ENCODE measurements at regions not wholly inside any gene's neighbourhood (a gene's known extent, or its start where the extent isn't known, plus 50 kb on each side); places are given as distances from the start of the nearest gene placed in this dataset.

GRCh38 chr3:106116733-106117489, 248.1 kb upstream of the CBLB start:
- H3K36me3 ChIP-seq = no peaks in the 10 kb centered on the region
- H3K4me2 ChIP-seq = no peak overlapping the region
- Mint-ChIP-seq H3K9me3 (peaks cover 2% of the 10 kb centered on the region), H3K36me3 (no peaks in the 10 kb centered on the region), H3K27ac (no peak overlapping the region), H3K4me3 (no peak overlapping the region), H3K27me3 (ENCODE audit: insufficient read depth, low read depth) (no peaks in the 10 kb centered on the region), H3K4me1 (peaks cover 7% of the 10 kb centered on the region)
- TF ChIP-seq CTCF (IDR thresholded peaks at IDR 0.05) (no peak), EZH2 (IDR thresholded peaks at IDR 0.05) (no peak), EZH2phosphoT487 (IDR thresholded peaks at IDR 0.05) (no peak)
- no peaks in the 10 kb centered on the region for H3K9me3 ChIP-seq (ENCODE audit: low read depth)
- no peaks in the 10 kb centered on the region for H3K79me2 ChIP-seq (ENCODE audit: low read depth)
- no peaks in the 10 kb centered on the region for H3K27me3 ChIP-seq
- no peaks in the 10 kb centered on the region for H3K4me1 ChIP-seq
- H3K27ac ChIP-seq = no peak overlapping the region
- H4K20me1 ChIP-seq (ENCODE audit: low read depth) = no peaks in the 10 kb centered on the region
- no peaks in the 10 kb centered on the region for H3F3A ChIP-seq (ENCODE audit: low read depth)
- DNase-seq (ENCODE audit: low spot score) = no peak
- no peak overlapping the region for H3K4me3 ChIP-seq
- H3K9ac ChIP-seq = no peak overlapping the region
- no peak overlapping the region for H2AFZ ChIP-seq (replicated peaks)

GRCh38 chr3:106117490-106117858, 248.7 kb upstream of the CBLB start:
- H3K79me2 ChIP-seq (ENCODE audit: low read depth) = no peaks in the 10 kb centered on the region

GRCh38 chr3:106119614-106120082, 250.8 kb upstream of the CBLB start:
- Mint-ChIP-seq H3K4me3 (no peak overlapping the region), H3K27me3 (ENCODE audit: insufficient read depth, low read depth) (no peaks in the 10 kb centered on the region), H3K27ac (no peak overlapping the region), H3K4me1 (peaks cover 12% of the 10 kb centered on the region), H3K9me3 (peaks cover 2% of the 10 kb centered on the region), H3K36me3 (no peaks in the 10 kb centered on the region)
- H3K4me3 ChIP-seq = no peak overlapping the region
- H4K20me1 ChIP-seq (ENCODE audit: low read depth) = no peaks in the 10 kb centered on the region
- TF ChIP-seq EZH2phosphoT487 (IDR thresholded peaks at IDR 0.05) = no peak
- no peak for TF ChIP-seq CTCF (IDR thresholded peaks at IDR 0.05)
- TF ChIP-seq EZH2 (IDR thresholded peaks at IDR 0.05) = no peak
- no peaks in the 10 kb centered on the region for H3K27me3 ChIP-seq
- no peak overlapping the region for H3K9ac ChIP-seq
- H3K36me3 ChIP-seq = no peaks in the 10 kb centered on the region
- no peak overlapping the region for H2AFZ ChIP-seq (replicated peaks)
- H3K4me1 ChIP-seq = no peaks in the 10 kb centered on the region
- no peaks in the 10 kb centered on the region for H3F3A ChIP-seq (ENCODE audit: low read depth)
- no peak for DNase-seq (ENCODE audit: low spot score)
- no peaks in the 10 kb centered on the region for H3K79me2 ChIP-seq (ENCODE audit: low read depth)
- no peak overlapping the region for H3K4me2 ChIP-seq
- no peaks in the 10 kb centered on the region for H3K9me3 ChIP-seq (ENCODE audit: low read depth)
- H3K27ac ChIP-seq = no peak overlapping the region

More at GRCh38 chr3:106117490-106117858, 248.7 kb upstream of the CBLB start:
- peaks cover 7% of the 10 kb centered on the region for H3K4me1 Mint-ChIP-seq
- H3K27ac Mint-ChIP-seq = no peak overlapping the region
- H3F3A ChIP-seq (ENCODE audit: low read depth) = no peaks in the 10 kb centered on the region
- H3K27ac ChIP-seq = no peak overlapping the region
- H3K9ac ChIP-seq = no peak overlapping the region
- no peak overlapping the region for H3K4me2 ChIP-seq
- peaks cover 2% of the 10 kb centered on the region for H3K9me3 Mint-ChIP-seq
- H3K4me1 ChIP-seq = no peaks in the 10 kb centered on the region
- no peaks in the 10 kb centered on the region for H3K27me3 ChIP-seq
- H3K36me3 Mint-ChIP-seq = no peaks in the 10 kb centered on the region
- no peak overlapping the region for H3K4me3 ChIP-seq
- no peak for TF ChIP-seq EZH2 (IDR thresholded peaks at IDR 0.05)
- TF ChIP-seq CTCF (IDR thresholded peaks at IDR 0.05) = no peak
- TF ChIP-seq EZH2phosphoT487 (IDR thresholded peaks at IDR 0.05) = no peak
- H4K20me1 ChIP-seq (ENCODE audit: low read depth) = no peaks in the 10 kb centered on the region
- no peak overlapping the region for H3K4me3 Mint-ChIP-seq
- H3K27me3 Mint-ChIP-seq (ENCODE audit: insufficient read depth, low read depth) = no peaks in the 10 kb centered on the region
- no peak for DNase-seq (ENCODE audit: low spot score)
- no peaks in the 10 kb centered on the region for H3K9me3 ChIP-seq (ENCODE audit: low read depth)
- H3K36me3 ChIP-seq = no peaks in the 10 kb centered on the region
- H2AFZ ChIP-seq (replicated peaks) = no peak overlapping the region

All from neural progenitor cell (in vitro differentiated cells).